GM19025 (cell line): ENCODE measurements at regions not wholly inside any gene's neighbourhood (a gene's known extent, or its start where the extent isn't known, plus 50 kb on each side); places are given as distances from the start of the nearest gene placed in this dataset.

Experiments
- ATAC-seq: cut with Tn5 transposase; IDR thresholded peaks from one replicate; pipeline ENCODE4 v1.9.1; 2021; ENCODE audit warnings: mild to moderate bottlenecking, low read depth, moderate library complexity; ENCODE audit not compliant: unreplicated experiment

DNA sequence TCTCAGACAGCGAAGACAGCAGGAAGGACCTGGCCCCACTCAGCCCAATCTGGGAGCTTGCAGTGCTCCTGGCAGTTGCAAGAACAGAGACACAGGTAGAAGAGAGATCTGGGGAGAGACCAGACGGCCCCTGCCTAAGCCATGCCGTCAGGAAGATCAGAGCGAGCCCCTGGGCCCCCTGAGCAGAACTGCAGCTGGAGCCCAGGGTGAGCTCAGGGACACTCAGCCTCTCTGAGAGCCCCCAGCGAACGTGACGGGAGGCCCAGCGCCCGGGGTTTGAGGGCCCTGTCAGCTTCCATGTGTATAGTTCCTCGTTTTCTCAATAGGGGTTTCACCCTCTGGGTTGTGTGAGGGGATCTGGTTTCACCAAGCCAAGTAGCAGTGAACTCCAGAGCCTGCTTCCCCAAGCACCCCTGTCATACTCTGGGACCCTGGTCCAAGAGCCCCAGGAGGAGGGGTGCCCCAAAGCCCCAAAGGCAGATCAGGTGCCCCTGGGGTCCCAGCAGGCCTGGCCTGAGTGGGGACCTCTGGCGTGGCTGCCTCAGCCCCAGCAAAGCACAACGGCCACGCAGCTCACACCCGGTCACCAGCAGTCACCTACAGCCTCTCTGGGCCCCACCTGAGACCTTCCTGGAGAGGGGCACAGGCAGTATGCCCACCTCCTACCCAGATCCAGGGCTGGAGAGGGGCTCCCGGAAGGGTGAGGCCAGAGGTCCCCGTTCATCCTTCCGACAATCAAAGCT is 431.3 kb upstream of the MYT1L start:
- ATAC-seq = no peak

DNA sequence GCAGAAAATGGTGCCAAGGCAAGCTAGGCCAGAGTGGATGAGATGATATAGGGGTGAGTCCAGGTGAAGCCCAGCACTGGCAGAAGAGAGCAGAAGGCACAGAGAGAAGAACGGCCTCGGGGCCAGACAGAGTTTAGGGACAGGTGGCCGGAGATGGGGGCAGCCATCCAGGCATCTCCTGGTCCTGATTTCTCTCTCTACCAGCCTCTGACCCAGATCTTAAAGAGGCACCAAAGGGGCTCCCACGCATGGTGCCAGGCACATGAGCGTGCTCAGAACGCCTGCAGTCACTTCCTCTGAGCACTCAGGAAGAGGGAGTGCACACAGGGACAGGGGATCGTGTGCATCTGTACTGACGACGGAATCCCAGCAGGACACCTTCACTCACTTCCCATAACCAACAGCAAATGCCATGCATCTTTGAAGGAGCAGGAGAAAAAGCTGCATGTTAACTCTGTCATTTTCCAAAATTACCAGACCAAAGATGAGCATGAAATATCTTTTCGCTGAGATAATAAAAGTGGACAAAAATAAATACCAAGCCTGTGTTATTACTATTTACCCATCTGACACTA is 427.8 kb upstream of the MYT1L start:
- no peak for ATAC-seq

DNA sequence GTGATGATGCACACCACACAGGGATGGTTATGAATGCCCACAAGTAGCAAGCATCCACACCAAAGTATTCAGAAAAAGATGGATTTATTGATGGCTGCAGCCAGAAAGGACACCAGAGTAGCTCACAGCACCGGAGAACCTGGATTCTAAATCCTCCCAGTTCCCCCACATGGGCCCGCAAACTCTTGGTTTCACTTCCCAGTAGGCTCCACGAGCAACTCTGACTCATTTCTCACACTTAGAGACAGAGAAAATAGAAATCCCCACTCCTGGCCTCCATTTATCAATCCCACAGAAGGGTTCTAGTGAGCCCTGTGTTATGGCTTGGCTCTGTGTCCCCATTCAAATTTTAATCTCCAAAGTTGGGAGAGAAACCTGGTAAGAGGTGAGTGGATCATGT is 426.7 kb upstream of the MYT1L start:
- ATAC-seq = no peak

DNA sequence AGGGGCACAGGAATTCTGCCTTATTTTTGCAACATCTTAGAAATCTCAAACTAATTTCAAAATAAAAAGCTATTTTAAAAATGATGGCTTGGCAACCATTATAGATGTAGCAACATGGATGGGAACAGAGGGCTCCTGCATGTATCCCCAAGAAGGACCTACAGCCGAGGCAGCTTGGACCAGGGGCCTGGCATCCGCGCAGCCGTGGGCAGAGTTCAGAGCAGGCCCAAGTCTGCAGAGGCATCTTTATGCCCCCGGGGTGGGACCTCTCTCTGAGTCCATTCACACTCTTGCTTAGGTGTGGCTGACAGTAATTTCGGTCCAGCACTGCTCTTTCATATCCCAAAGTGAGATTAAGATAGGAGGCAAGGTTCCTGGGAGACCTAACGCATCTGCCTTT is 425.8 kb upstream of the MYT1L start:
- ATAC-seq = no peak

- no peak for ATAC-seq
These were observed 424.9 kb upstream of the MYT1L start for GRCh38 chr2:2755990-2756389.

GRCh38 chr2:2754940-2755339 is 423.9 kb upstream of the MYT1L start:
- no peak for ATAC-seq

GRCh38 chr2:2751715-2752315 is 420.7 kb upstream of the MYT1L start:
- no peak for ATAC-seq

DNA sequence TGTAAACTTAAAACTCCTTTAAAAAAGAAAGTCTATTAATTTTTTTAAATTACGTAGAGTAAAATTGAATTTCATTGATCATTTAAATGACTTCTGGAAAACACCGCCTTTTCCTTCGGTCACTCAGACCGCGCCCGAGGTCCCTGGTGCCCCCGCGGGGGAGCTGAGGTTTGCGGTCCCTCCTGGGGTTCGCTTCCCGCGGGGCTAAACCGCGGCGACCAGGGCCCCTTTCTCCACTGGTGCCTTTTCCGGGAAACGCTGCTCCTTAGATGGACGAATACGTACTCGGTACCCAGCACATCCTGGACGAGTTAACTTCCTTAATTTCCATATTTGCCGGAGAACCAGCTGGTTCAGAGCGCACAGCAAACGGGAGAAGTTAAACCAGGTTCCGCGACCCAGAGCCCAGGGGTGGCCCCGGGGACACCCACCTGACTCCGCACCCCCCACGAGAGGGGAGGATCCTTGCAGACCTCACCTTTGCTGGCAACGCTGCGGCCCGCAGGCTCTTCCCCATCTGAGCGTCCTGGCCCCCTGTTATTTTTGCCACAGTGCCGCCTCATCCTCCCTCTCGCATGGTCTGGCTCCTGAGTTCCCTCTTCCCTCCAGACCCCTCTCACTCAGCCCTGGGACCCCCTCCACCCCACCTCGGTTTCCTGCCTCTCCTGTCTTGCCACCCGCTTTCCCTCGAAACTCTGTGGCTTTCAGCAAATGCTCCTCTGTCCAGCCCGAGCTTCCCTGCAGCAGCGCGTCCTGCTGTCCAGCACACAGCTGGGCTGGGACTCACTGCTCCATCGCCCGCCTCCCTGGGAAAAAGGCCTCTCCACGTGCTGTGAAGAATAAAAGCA is 420.0 kb upstream of the MYT1L start:
- no peak for ATAC-seq

DNA sequence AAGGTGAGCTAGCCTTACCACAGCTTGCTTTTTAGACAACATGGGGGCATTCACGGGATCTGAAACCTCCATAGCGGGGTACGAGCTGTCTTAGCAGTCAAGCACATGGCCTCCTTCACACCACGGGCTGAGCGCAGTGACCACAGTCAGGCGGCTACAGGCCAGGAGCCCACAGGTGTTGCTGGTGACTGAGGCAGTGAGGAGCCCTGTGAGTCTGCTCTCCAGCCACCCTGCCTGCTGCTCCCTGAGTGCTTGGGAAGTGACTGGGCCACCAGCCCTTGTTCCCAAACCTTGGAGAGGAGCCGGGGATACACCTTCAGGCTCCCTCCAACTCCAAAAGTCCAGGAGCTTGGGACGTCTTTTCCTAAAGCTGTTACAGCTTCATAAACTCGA is 418.1 kb upstream of the MYT1L start:
- no peak for ATAC-seq

GRCh38 chr2:2748399-2749205 is 417.5 kb upstream of the MYT1L start:
- no peak for ATAC-seq

DNA sequence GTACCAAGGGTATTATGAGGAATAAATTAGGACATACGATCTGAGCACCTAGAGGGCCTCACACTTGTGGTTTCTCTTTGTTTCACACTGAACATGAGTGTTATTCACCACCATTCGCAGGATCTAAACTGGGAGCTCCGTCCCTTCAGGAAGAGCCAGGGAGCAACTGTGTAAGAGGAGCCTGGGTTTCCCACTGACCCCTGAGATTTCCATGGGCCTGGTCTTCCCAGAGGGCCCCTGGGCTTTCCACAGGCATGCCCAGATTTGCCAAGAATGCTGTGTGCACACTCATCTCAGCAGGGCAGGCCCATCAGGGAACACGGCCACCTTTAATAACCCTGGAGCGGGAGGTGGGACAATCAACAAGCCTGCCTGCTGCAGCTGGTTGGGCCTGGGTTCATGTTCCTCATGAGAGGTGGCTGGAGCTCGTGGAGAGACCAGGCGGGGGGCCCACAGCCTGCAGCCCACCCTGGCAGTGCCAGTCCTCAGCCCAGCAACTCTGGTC is 416.8 kb upstream of the MYT1L start:
- ATAC-seq = no peak

DNA sequence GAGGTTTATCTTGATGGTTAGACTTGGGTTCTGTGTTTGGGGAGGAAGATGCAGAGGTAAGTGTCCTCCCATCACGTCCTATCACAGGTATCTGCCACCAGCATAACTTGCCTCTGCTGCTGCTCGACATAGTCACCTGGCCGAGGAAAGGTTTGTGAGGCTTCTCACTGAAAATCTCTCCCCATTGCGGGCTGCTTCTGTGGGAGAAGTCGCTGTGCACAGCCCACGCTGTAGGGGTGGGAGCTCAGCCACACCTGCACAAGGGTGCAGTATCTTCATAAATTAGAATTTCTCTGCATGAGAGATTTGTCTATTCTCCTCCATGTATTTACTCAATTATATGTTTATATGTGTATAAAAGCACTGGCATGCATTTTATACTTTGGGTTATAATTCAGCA is 415.7 kb upstream of the MYT1L start:
- ATAC-seq = no peak

DNA sequence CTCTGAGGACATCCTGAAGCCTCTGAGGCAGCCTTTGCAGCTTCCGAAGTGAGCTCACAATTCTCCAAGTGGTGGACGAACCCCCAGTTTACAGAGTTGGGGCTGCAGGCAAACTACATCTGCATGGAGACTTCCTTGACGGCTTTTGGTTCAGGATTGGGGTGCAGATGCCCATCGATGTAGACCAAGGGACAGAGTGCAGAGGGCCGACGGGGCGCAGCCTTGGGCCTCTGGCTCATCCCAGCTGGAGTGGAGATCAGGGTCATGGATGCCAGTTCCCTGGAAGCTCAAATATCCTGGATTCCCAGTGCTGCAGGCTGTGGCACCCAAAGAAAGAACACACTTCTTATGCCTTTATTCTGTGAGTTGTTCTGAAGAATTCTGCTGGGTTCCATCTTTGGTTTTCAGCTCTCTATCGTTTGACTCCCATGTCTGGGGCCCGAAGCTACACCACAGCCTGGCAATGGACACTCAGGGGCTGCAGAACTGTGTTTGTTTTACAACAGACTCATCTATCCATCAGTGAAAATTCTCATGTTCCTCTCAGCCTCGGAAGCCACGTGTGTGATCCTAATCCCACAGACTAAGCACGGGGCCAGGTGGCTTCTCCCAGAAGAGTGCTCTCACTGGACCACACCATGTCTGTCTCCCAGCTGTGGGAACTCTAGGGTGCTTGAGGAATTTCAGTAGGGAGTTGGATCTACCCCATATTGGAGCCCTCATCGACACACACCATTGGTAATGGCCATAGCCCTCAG is 414.1 kb upstream of the MYT1L start:
- ATAC-seq = no peak

- no peak for ATAC-seq
These were observed 413.0 kb upstream of the MYT1L start for GRCh38 chr2:2744107-2744506.

GRCh38 chr2:2743164-2743571 is 412.1 kb upstream of the MYT1L start:
- no peak for ATAC-seq

- ATAC-seq = no peak
These were observed 411.7 kb upstream of the MYT1L start for GRCh38 chr2:2742726-2743125.

GRCh38 chr2:2740238-2740775 is 409.2 kb upstream of the MYT1L start:
- no peak for ATAC-seq

DNA sequence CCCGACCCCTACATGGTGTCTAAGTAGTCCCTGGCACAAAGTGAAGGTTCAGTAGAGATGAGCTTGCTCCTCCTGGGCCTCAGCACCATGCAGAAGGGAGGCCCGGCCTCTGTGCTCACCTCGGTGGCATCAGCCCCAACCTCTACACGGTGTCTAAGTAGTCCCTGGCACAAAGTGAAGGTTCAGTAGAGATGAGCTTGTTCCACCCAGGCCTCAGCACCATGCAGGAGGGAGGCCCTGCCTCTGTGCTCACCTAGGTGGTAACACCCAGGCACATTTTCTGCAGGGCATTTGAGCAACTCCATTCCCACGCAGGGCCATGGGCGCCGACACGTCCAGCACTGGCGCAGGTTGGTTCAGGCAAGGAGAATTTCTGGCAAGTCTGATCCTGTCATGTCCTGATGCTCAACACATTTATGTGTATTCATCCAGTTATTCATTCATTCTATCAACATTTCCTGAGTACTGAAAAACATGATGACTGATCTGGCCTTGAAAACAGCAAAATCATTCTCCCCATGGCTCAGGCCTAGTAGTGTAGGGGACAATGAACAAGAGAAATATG is 408.2 kb upstream of the MYT1L start:
- no peak for ATAC-seq

- no peak for ATAC-seq
These were observed 407.6 kb upstream of the MYT1L start for GRCh38 chr2:2738684-2739083.
